ENCODE measurements at regions not wholly inside any gene's neighbourhood (a gene's known extent, or its start where the extent isn't known, plus 50 kb on each side); places are given as distances from the start of the nearest gene placed in this dataset.

- TF ChIP-seq POLR2A (IDR thresholded peaks at IDR 0.05; ENCODE audit: extremely low read depth, insufficient read length) (no peak), CTCF (IDR thresholded peaks at IDR 0.05; ENCODE audit: low read depth, low read length) (no peak), MYC (IDR thresholded peaks at IDR 0.05; ENCODE audit: low read depth, low read length) (0 out of 2 replicates have a peak, but pooled peaks have one; percentile 6), MAX (IDR thresholded peaks at IDR 0.05; ENCODE audit: low read depth, low read length) (0 out of 2 replicates have a peak, but pooled peaks have one; percentile 12)
Measured at GRCh38 chr5:20536341-20536740, 548.3 kb upstream of the CDH18 start.
